A549 (cell line): ENCODE measurements at regions not wholly inside any gene's neighbourhood (a gene's known extent, or its start where the extent isn't known, plus 50 kb on each side); places are given as distances from the start of the nearest gene placed in this dataset.
A peak's percentile ranks its signal among the peaks of the same experiment; 100 is the strongest.

Experiments used
- CHD2 ChIP-seq: fragments of 150-350 bp; IDR thresholded peaks from 2 replicates; pipeline ENCODE4 v1.6.1; 2014; ENCODE audit warnings: low read length; ENCODE audit not compliant: partially characterized antibody
- CTCF ChIP-seq: fragments of >200 bp; sonication (Bioruptor Twin); formaldehyde crosslinking; IDR thresholded peaks from 3 replicates; pipeline ENCODE4 v1.5.1; 2016
- ESRRA ChIP-seq: fragments of 150-350 bp; IDR thresholded peaks from 2 replicates; pipeline ENCODE4 v1.6.1; 2014; ENCODE audit warnings: mild to moderate bottlenecking, low read length, borderline replicate concordance
- HEYL ChIP-seq: fragments of 250-450 bp; sonication (Bioruptor Pico); IDR thresholded peaks from 2 replicates; pipeline ENCODE4 v1.8.0; 2021; ENCODE audit warnings: mild to moderate bottlenecking, moderate library complexity
- HMGXB4 ChIP-seq: fragments of 250-450 bp; sonication (Bioruptor Pico); IDR thresholded peaks from 2 replicates; pipeline ENCODE4 v1.5.0; 2021; ENCODE audit warnings: mild to moderate bottlenecking, moderate library complexity, borderline replicate concordance
- NFE2L2 ChIP-seq: fragments of 150-350 bp; conservative IDR thresholded peaks from 2 replicates; pipeline ENCODE4 v1.6.1; 2014; ENCODE audit warnings: low read length
- NR3C1 ChIP-seq: fragments of >200 bp; sonication (Bioruptor Twin); formaldehyde crosslinking; IDR thresholded peaks from 3 replicates; pipeline ENCODE4 v1.6.1; 2017
- POLR2A ChIP-seq: IDR thresholded peaks from 2 replicates; pipeline ENCODE4 v1.6.1; 2012; ENCODE audit warnings: mild to moderate bottlenecking, low read length
- RAD21 ChIP-seq, 2 experiments: fragments of >200 bp in 1 of 2; sonication (Bioruptor Twin) in 1 of 2; formaldehyde crosslinking in 1 of 2; IDR thresholded peaks in 1 of 2; conservative IDR thresholded peaks in 1 of 2; 2 replicates in 1 of 2; 3 replicates in 1 of 2; pipeline ENCODE4 v1.6.1; 2012 to 2018; ENCODE audit warnings: inconsistent platforms in 1 of 2
- REST ChIP-seq: fragments of 200-600 bp; sonication (generic); IDR thresholded peaks from 2 replicates; pipeline ENCODE4 v1.6.1; 2016; ENCODE audit warnings: antibody characterized with exemption, mild to moderate bottlenecking, moderate library complexity
- SMC3 ChIP-seq: fragments of >200 bp; sonication (Bioruptor Twin); formaldehyde crosslinking; IDR thresholded peaks from 3 replicates; pipeline ENCODE4 v1.6.1; 2018; ENCODE audit warnings: inconsistent platforms

GRCh38 chr10:78972947-78973900, 95.5 kb upstream of the ZMIZ1 start:
- TF ChIP-seq CTCF (no peak), NFE2L2 (no peak), HEYL (no peak), RAD21 (conservative IDR thresholded peaks at IDR 0.05 in 1 of 2, IDR thresholded peaks at IDR 0.05 in 1 of 2) (peak in 1 of 2 experiments; percentile 26; a peak in 3 of 5 replicates), POLR2A (no peak; the same call in 1 of the 2 replicates), NR3C1 (no peak), REST (no peak), CHD2 (no peak), SMC3 (no peak), ESRRA (no peak), HMGXB4 (CRISPR knock-in tag) (0 out of 2 replicates have a peak, but pooled peaks have one; percentile 18)
